ENCODE measurements at regions not wholly inside any gene's neighbourhood (a gene's known extent, or its start where the extent isn't known, plus 50 kb on each side); places are given as distances from the start of the nearest gene placed in this dataset.

GRCh38 chr9:27752069-27752468 lies 178.8 kb upstream of the C9orf72 start:
- no peak for TF ChIP-seq CTCF (IDR thresholded peaks at IDR 0.05)
- no peak for TF ChIP-seq POLR2A (IDR thresholded peaks at IDR 0.05)

Data from thyroid gland (tissue), 4 donors.